SU-DHL-6 (cell line): ENCODE measurements at regions not wholly inside any gene's neighbourhood (a gene's known extent, or its start where the extent isn't known, plus 50 kb on each side); places are given as distances from the start of the nearest gene placed in this dataset.

Experiments
- EZH2phosphoT487 ChIP-seq: fragments of 200-600 bp; sonication (generic), shearing (Covaris generic); conservative IDR thresholded peaks from 2 replicates; pipeline ENCODE4 v1.6.1; 2018; ENCODE audit warnings: mild to moderate bottlenecking, antibody characterized with exemption, low read length, moderate library complexity, mixed read lengths
- TF ChIP-seq, protein P1 (sequence below): fragments of 200-600 bp; sonication (generic); IDR thresholded peaks from one replicate; pipeline ENCODE4 v1.5.1; 2017; ENCODE audit warnings: antibody characterized with exemption, mild to moderate bottlenecking, low read length, moderate library complexity; ENCODE audit not compliant: insufficient read depth, poor library complexity, severe bottlenecking

DNA sequence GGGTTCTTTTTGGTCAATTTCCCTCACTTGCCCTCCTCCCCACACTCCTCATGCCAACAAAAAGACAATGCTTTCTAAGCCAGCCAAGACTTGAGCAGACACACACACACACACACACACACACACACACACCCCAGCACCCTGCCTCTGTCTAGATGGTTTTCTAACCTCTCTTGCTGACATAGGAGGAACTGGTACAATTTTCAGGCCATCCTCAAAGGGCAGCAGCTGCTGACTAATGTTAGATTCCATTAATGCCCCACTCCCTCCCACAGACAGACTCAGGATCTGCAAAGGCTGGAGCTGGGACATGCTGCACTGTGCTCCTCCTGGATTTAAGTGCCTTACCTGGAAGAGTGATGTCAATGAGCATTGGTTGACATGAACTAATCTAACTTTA, 438.4 kb downstream of the OCA2 start:
- TF ChIP-seq, protein P1, sequence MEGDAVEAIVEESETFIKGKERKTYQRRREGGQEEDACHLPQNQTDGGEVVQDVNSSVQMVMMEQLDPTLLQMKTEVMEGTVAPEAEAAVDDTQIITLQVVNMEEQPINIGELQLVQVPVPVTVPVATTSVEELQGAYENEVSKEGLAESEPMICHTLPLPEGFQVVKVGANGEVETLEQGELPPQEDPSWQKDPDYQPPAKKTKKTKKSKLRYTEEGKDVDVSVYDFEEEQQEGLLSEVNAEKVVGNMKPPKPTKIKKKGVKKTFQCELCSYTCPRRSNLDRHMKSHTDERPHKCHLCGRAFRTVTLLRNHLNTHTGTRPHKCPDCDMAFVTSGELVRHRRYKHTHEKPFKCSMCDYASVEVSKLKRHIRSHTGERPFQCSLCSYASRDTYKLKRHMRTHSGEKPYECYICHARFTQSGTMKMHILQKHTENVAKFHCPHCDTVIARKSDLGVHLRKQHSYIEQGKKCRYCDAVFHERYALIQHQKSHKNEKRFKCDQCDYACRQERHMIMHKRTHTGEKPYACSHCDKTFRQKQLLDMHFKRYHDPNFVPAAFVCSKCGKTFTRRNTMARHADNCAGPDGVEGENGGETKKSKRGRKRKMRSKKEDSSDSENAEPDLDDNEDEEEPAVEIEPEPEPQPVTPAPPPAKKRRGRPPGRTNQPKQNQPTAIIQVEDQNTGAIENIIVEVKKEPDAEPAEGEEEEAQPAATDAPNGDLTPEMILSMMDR: no peak
- no peak for TF ChIP-seq EZH2phosphoT487
